ENCODE measurements at regions not wholly inside any gene's neighbourhood (a gene's known extent, or its start where the extent isn't known, plus 50 kb on each side); places are given as distances from the start of the nearest gene placed in this dataset.

GRCh38 chr13:22562116-22562515 lies 618.7 kb upstream of the SGCG start:
- H2AFZ ChIP-seq (ENCODE audit: low read length), result no peak overlapping the region
- H3K9me3 ChIP-seq (ENCODE audit: low read length), result no peaks in the 10 kb centered on the region
- H3K27ac ChIP-seq (ENCODE audit: low read length), result no peak overlapping the region
- ATAC-seq (no peak), DNase-seq (no peak)
- no peaks in the 10 kb centered on the region for H3K36me3 ChIP-seq (ENCODE audit: low read depth, low read length)
- no peaks in the 10 kb centered on the region for H3K4me1 ChIP-seq (ENCODE audit: insufficient read depth, low read length)
- H3K27me3 ChIP-seq (ENCODE audit: low read length), result no peaks in the 10 kb centered on the region
- no peaks in the 10 kb centered on the region for H4K20me1 ChIP-seq (ENCODE audit: low read length)
- intact Hi-C loops (cut with micrococcal nuclease), result no loop called here
- no peak overlapping the region for H3K4me3 ChIP-seq (ENCODE audit: low read length)
- H3K79me2 ChIP-seq (ENCODE audit: low read length), result no peaks in the 10 kb centered on the region
- H3K4me2 ChIP-seq (ENCODE audit: low read length), result no peak overlapping the region
- ChIA-PET POLR2A (ENCODE audit: unreplicated experiment) (no interaction called here), CTCF (no interaction called here)
- no peak overlapping the region for H3K9ac ChIP-seq (ENCODE audit: low read length)
- TF ChIP-seq EZH2phosphoT487 (IDR thresholded peaks at IDR 0.05; ENCODE audit: borderline replicate concordance, low read length) (no peak), EZH2 (IDR thresholded peaks at IDR 0.05; ENCODE audit: low read length, unreplicated experiment) (no peak)
- H3K9me2 ChIP-seq (replicated peaks; ENCODE audit: low read length), result no peaks in the 10 kb centered on the region
- H3F3A ChIP-seq (ENCODE audit: low read length, unreplicated experiment), result no peaks in the 10 kb centered on the region
- BruUV-seq (replicated peaks), result no TSS peak

- BruUV-seq (replicated peaks), result no TSS peak
- H3K4me2 ChIP-seq (ENCODE audit: low read length), result no peak overlapping the region
- no peak overlapping the region for H3K27ac ChIP-seq (ENCODE audit: low read length)
- ChIA-PET POLR2A (ENCODE audit: unreplicated experiment) (no interaction called here), CTCF (no interaction called here)
- no peak for TF ChIP-seq CTCF (conservative IDR thresholded peaks at IDR 0.05; ENCODE audit: low read depth, low read length)
- TF ChIP-seq EZH2phosphoT487 (IDR thresholded peaks at IDR 0.05; ENCODE audit: borderline replicate concordance, low read length), result no peak
- no peak for TF ChIP-seq EZH2 (IDR thresholded peaks at IDR 0.05; ENCODE audit: low read length, unreplicated experiment)
- no peaks in the 10 kb centered on the region for H3K36me3 ChIP-seq (ENCODE audit: low read depth, low read length)
- H3K79me2 ChIP-seq (ENCODE audit: low read length), result no peaks in the 10 kb centered on the region
- H3K27me3 ChIP-seq (ENCODE audit: low read length), result no peaks in the 10 kb centered on the region
- H3K4me1 ChIP-seq (ENCODE audit: insufficient read depth, low read length), result no peaks in the 10 kb centered on the region
- DNase-seq, result no peak
- ATAC-seq, result no peak
- H3K9me2 ChIP-seq (replicated peaks; ENCODE audit: low read length), result no peaks in the 10 kb centered on the region
- H2AFZ ChIP-seq (ENCODE audit: low read length), result no peak overlapping the region
- no peaks in the 10 kb centered on the region for H4K20me1 ChIP-seq (ENCODE audit: low read length)
- H3K9me3 ChIP-seq (ENCODE audit: low read length), result no peaks in the 10 kb centered on the region
- no peaks in the 10 kb centered on the region for H3F3A ChIP-seq (ENCODE audit: low read length, unreplicated experiment)
- H3K4me3 ChIP-seq (ENCODE audit: low read length), result no peak overlapping the region
- H3K9ac ChIP-seq (ENCODE audit: low read length), result no peak overlapping the region
- intact Hi-C loops (cut with micrococcal nuclease), result no loop called here
Observed at GRCh38 chr13:22563272-22563671, 617.5 kb upstream of the SGCG start.

- Histone ChIP-seq H2AFZ (ENCODE audit: low read length) (no peak overlapping the region), H4K20me1 (ENCODE audit: low read length) (no peaks in the 10 kb centered on the region), H3K79me2 (ENCODE audit: low read length) (no peaks in the 10 kb centered on the region), H3K9ac (ENCODE audit: low read length) (no peak overlapping the region), H3K36me3 (ENCODE audit: low read depth, low read length) (no peaks in the 10 kb centered on the region), H3K4me2 (ENCODE audit: low read length) (no peak overlapping the region), H3K9me3 (ENCODE audit: low read length) (no peaks in the 10 kb centered on the region), H3K9me2 (replicated peaks; ENCODE audit: low read length) (no peaks in the 10 kb centered on the region), H3K4me1 (ENCODE audit: insufficient read depth, low read length) (no peaks in the 10 kb centered on the region), H3K27me3 (ENCODE audit: low read length) (no peaks in the 10 kb centered on the region), H3K27ac (ENCODE audit: low read length) (no peak overlapping the region), H3K4me3 (ENCODE audit: low read length) (no peak overlapping the region), H3F3A (ENCODE audit: low read length, unreplicated experiment) (no peaks in the 10 kb centered on the region)
- no peak for DNase-seq
- intact Hi-C loops (cut with micrococcal nuclease), result no loop called here
- CTCF ChIA-PET, result no interaction called here
- BruUV-seq (replicated peaks), result no TSS peak
- no peak for TF ChIP-seq EZH2 (IDR thresholded peaks at IDR 0.05; ENCODE audit: low read length, unreplicated experiment)
- POLR2A ChIA-PET (ENCODE audit: unreplicated experiment), result no interaction called here
- no peak for ATAC-seq
Observed at GRCh38 chr13:22569811-22570210, 611.0 kb upstream of the SGCG start.

- ChIA-PET POLR2A (ENCODE audit: unreplicated experiment) (no interaction called here), CTCF (no interaction called here)
- BruUV-seq (replicated peaks), result no TSS peak
- Histone ChIP-seq H3K79me2 (ENCODE audit: low read length) (no peaks in the 10 kb centered on the region), H3K9me3 (ENCODE audit: low read length) (no peaks in the 10 kb centered on the region), H3K9me2 (replicated peaks; ENCODE audit: low read length) (no peaks in the 10 kb centered on the region), H3K27me3 (ENCODE audit: low read length) (peaks cover 7% of the 10 kb centered on the region), H3F3A (ENCODE audit: low read length, unreplicated experiment) (no peaks in the 10 kb centered on the region), H3K9ac (ENCODE audit: low read length) (no peak overlapping the region), H2AFZ (ENCODE audit: low read length) (no peak overlapping the region), H3K4me1 (ENCODE audit: insufficient read depth, low read length) (no peaks in the 10 kb centered on the region), H4K20me1 (ENCODE audit: low read length) (no peaks in the 10 kb centered on the region), H3K4me2 (ENCODE audit: low read length) (no peak overlapping the region), H3K36me3 (ENCODE audit: low read depth, low read length) (no peaks in the 10 kb centered on the region), H3K27ac (ENCODE audit: low read length) (no peak overlapping the region), H3K4me3 (ENCODE audit: low read length) (no peak overlapping the region)
- TF ChIP-seq CTCF (conservative IDR thresholded peaks at IDR 0.05; ENCODE audit: low read depth, low read length), result no peak
- TF ChIP-seq EZH2phosphoT487 (IDR thresholded peaks at IDR 0.05; ENCODE audit: borderline replicate concordance, low read length), result no peak
- no peak for TF ChIP-seq EZH2 (IDR thresholded peaks at IDR 0.05; ENCODE audit: low read length, unreplicated experiment)
- ATAC-seq (no peak), DNase-seq (no peak)
- intact Hi-C loops (cut with micrococcal nuclease), result no loop called here
Observed at GRCh38 chr13:22589880-22590279, 590.9 kb upstream of the SGCG start.
